GM21529 (cell line): ENCODE measurements at regions not wholly inside any gene's neighbourhood (a gene's known extent, or its start where the extent isn't known, plus 50 kb on each side); places are given as distances from the start of the nearest gene placed in this dataset.
"Not testable (repeated sequence)": the region's sequence is repeated elsewhere in the genome, so short reads cannot be mapped to it uniquely, and the experiment has no call there.

Experiments used
- ATAC-seq: cut with Tn5 transposase; IDR thresholded peaks from one replicate; pipeline ENCODE4 v1.9.1; 2021; ENCODE audit not compliant: unreplicated experiment

DNA sequence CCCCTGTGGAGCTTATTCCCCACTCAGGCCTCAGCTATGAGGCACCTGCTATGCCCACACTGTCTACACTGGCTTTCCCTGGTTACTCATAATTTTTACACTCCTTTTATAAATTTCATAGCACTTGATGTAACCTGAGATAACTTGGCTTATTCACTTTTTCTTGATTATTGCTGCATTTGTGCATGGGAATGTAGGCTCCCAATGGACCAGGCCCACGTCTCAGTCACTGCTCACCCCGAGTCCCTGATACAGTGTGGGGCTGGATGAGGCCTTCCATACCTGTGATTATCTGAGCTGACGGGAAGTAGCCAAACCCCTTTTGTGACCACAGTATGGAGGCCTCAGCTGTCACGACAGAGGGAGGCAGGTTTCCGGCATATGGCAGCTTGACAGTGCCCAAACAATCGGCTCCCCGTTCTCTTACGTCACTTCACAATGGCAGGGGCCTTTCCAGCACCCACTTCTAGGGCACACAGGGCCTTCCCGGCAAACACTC lies 645.3 kb downstream of the ACTR3B start:
- no peak for ATAC-seq

DNA sequence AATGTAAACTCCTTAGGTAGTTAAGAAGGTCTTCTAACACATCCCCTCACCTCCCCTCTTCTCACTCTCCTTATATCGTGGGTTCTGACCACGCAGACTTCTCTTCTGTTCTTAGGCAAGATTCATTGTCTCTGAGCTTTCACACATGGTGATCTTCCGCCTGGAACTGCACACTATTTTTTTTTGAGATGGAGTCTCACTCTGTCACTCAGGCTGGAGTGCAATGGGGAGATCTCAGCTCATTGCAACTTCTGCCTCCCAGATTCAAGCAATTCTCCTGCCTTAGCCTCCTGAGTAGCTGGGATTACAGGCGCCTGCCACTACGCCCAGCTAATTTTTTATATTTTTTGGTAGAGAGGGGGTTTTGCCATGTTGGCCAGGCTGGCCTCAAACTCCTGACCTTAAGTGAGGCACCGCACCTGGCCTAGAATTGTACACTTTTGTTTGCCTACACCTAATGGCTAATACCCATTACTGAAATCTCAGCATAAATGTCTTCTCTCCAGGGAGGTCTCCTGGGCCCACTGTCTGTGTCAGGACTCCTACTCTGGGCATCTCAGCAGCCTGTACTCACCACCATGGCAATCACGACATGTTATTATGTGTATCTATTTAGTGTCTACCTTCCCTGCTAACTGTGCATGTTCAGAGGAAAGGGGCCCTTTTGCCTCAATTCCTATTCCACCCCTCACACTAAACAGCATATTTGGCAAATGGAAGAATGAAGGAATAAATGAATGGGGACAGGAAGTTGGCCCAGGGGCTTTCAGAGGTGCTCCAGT lies 646.3 kb upstream of the DPP6 start:
- no peak for ATAC-seq

DNA sequence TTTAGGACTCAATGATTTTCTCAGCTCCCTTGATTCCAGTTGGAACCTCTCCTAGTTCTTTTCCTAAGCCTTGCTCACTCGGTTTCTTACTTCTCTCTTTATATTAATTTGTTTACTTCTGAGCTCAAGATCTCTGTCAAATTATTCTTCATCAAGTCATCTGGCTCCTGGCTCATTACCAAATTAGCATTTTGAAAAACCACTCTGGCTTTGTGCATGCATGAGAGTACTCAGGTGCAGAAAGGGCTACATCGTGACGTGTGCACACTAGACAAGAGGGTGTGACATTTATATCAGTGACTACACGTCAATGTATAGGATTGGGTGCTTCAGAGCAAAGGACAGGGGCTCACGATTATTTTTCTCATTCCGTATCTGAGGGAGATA lies 645.7 kb upstream of the DPP6 start:
- no peak for ATAC-seq

DNA sequence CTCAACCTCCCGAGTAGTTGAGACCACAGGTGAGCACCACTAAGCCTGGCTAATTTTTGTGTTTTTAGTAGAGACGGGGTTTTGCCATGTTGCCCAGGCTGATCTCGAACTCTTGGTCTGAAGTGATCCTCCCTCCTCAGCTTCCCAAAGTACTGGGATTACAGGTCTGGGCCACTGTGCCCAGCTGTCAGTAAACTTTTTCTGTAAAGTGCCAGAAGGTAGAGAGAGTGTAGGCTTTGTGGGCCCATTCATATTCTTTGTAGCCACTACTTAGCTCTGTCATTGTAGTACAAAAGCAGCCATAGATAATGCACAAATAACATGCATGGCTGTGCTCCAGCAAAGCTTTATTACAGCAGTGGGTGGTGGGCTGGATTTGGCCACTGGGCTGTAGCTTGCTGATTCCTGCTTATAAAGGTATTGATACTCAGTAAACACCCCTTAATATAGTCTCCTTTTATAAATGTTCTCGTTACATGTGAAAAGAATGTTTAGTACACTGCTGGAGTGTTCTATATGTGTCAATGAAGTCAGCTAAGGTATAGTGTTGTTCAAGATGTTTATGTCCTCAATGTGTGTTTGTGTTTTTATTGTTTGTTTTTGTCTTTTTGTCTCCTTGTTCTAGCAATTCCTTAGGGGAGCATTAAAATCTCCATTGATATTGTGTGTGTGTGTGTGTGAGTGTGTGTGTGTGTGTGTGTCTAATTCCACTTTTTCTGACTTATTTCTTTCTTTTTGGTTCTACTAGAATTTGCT lies 644.7 kb upstream of the DPP6 start:
- ATAC-seq = no peak

DNA sequence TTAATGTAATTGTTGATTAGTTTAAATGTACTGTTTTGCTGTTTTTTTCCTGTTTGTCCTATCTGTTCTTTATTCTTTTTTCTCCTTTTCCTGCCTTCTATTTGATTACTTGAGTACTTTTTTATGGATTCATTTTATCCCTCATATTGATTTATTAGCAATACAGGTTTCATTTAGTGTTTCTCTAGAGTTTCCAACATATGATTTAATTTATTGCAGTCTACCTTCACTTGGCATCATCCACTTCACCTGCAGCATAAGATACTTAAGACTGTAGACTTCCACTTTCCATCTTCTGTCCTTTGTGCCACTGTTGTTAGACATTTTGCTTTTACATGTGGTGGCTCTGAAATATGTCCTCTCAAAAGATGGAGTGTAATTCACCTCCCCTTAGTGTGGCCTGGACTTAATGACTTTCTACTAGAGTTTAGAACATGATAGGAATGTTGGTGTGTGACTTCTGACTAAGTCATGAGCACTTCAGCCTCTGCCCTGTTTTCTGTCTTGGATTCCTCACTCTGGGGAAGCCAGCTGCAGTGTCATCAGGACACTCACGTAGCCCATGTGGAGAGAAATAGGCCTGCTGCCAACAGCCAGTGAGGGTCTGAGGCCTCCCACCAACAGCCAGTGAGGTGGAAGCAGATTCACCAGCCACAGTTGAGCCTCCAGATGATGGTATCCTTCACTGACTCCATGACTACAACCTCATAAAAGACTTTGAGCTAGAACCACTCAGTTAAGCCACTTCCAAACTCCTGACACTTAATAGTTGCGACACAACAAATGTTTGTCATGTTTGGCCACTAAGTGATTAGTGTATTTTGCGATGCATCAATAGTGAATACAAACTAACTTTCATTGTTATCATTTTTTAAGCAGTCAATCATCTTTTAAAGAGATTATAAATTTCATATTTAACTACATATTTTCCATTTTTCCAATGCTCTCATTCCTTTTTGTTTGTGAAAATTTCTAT lies 643.5 kb upstream of the DPP6 start:
- no peak for ATAC-seq

DNA sequence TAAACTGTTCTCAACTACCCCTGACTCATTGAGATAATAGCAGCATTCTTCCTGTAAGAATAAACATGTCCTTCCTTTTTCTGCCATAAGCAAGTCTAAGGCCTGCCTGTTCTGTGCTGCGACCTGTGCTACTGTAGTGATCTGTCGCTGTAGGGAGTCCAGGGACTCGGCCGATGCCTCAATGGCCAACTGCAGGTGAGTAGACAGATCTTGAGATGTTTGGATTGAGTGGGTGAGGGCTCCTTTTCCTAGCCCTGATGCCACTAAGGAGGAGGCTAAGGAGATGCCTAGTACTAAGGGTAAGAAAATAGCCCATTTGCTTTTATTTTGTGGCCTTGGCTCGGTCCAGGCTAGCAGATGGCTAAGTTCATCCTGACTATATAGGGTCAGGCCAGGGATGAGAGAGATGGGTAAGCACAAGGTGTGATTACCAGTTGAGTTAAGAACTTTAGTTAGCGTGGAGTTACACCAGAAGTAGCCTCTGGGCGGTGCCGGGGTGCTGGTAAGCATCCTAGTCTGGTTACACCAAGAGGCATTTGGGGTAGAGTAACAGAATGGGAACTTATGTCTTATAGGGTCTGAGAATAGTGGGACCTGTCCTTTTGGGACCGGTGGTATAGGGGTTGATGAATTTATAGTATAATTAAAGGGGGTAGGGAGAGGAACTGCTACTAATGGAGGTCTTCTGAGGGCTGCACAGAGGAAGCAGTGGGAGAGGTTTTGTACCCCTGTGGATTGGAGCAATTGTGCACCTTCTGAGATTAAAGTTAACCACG lies 642.4 kb upstream of the DPP6 start:
- ATAC-seq = not testable (repeated sequence)

DNA sequence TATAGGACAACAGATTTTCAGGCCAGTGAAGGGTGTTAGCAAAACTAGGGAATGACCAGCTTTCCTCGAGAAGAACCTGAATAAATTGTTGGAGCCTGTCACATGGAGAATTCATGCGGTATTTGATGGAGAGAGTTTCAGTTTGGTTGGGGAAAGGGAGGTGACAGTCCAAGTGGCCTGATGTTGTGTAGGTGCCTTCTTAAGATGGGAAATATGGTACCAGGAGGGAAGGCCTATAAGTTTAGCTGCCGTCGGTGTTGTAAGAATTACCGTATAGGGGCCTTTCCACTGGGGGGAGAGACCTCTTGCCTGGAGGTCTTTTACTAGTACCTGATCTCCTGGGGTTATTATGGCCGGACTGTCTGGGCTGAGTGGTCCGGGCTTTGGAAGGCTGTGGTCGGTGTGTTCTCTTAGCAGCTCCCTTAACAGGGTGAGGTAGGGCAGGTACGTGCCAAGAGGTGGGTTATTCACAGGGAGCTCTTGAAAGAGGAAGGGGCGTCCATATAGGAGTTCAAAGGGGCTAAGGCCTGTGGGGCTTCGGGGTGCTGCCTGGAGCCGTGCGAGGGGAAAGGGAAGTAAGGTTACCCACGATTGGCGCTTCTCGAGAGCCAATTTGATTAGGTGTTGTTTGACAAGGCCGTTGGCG lies 641.1 kb upstream of the DPP6 start:
- not testable (repeated sequence) for ATAC-seq

DNA sequence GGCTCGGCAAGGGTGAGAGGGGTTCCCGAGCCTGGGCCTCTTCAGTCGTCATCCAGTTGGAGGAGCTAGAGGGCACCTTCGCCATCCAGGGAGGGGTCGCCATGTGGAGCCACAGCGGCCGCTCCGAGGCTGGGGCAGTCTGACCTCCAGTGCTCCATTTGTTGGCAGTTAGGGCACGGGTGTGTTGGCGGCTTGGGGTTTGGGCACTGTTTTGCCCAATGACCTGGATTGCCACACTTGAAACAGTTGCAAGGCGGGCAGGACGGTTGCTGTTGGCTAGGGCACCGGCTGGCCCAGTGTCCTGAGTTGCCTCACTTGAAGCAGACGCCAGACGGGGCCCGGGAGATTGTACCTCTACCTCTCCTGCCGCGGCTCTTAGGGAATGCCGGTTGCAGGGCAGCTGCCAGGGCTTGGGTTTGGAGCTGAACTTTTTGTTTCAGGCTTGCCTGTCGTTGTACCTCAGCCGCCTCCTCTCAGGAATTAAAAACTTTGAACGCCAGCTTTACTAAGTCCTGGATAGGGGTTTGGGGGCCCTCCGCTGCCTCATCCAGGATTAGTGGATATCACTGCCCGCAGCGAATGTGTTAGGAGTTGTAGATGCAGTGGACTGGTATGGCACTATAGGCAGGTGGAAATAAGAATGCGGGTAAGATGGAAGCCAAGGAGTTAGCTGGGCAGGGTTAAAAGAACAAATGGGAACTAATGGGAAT lies 639.9 kb upstream of the DPP6 start:
- not testable (repeated sequence) for ATAC-seq

DNA sequence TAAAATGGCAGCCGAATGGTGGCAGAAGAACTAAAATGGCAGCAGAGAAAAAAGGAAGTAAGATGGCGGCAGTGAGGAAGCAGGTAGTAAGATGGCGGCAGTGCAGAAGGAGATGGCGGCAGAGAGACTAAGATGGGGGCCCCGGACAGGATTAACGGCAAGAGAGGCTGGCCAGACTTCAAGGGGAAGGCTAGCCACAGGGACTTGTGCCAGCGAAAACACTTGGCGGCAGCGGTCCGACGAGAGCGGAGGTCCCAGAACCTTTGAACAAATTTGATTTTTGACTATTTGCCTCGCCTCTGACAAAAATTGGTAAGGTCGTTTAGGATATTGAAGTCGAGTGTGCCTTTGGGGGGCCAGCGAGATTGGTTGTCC lies 639.4 kb upstream of the DPP6 start:
- ATAC-seq = not testable (repeated sequence)

DNA sequence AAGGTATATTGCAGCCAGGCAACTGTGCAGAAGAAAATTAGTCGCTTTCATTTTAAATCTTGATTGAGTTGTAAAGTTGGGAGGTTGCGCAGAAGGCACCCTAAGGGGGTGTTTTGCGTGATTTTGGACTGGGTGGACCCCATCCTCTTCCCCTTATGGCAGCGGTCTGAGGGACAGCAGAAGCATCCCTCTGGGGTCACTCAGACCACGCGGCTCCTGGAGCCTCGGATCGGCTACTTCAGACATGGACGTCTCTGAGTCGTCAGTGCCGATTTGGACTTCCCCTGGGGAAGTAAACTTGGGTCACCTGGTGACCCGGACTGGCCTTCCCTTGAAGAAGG lies 639.0 kb upstream of the DPP6 start:
- no peak for ATAC-seq

DNA sequence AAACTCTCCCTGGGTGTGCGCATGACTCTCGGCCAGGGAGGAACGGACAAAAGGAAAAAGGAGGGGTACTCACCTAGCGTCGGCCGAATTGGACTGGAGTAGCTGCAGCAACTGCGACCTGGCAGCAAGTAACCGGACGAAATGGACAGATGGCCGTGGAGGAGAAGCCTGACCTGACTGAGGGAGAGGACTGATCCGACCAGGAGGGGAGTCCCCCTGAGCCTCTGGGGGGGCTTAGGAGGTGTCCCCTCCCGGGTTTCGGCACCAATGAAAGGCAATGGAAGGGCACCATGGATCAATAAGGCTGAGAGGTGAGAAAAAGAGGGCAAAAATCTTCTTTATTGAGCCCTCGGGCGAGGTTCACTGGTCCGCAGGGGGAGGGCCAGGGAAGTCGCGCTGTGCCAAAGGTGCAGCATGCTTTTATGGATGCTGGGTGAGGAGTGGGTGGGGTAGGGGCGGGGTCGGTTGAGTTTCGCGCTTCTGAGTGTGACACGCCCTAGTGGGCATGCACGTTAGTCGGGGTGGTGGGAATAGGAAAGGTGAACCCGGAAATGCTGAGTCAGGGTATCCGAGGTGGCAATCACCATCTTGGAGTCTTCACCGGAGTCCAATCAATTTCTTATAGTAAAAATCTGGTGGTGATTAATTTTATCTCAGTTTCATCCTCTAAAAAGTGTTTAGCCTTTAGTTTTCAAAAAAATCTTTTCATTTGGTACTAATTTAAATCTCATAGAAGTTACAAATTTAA lies 638.5 kb upstream of the DPP6 start:
- no peak for ATAC-seq

DNA sequence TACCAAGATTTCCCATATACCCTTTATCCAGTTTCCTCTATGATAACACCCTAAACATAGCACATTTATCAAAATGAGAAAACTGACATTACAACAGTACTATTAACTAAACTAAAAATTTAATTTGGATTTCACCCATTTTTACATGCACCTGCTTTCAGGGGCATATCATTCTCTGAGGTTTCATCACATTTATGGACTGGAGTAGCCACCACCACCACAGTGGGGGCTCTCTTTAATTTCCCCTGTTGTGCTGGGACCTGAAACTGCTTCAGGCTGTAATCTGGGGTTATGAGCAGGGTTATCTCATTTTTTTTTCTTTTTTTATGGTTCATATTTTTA lies 637.9 kb upstream of the DPP6 start:
- ATAC-seq = no peak

DNA sequence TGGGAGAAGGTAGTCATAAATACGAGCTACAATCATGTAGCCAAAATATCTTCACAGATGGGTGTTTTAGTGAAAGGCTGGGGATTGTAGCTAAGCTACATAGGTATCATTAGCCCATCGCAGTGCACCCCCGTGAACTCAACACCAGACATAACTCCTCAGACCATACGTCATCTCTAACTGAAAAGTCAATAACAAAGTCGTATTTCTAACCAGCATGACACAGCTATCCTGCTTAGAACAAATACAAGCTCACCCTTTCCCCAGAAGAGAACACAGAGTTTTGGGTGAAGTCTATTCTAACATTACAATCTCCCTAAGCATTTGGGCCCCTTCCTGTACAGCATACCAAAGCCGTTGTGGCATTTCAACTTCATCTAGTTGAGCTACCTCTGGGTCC lies 636.6 kb upstream of the DPP6 start:
- ATAC-seq = no peak

DNA sequence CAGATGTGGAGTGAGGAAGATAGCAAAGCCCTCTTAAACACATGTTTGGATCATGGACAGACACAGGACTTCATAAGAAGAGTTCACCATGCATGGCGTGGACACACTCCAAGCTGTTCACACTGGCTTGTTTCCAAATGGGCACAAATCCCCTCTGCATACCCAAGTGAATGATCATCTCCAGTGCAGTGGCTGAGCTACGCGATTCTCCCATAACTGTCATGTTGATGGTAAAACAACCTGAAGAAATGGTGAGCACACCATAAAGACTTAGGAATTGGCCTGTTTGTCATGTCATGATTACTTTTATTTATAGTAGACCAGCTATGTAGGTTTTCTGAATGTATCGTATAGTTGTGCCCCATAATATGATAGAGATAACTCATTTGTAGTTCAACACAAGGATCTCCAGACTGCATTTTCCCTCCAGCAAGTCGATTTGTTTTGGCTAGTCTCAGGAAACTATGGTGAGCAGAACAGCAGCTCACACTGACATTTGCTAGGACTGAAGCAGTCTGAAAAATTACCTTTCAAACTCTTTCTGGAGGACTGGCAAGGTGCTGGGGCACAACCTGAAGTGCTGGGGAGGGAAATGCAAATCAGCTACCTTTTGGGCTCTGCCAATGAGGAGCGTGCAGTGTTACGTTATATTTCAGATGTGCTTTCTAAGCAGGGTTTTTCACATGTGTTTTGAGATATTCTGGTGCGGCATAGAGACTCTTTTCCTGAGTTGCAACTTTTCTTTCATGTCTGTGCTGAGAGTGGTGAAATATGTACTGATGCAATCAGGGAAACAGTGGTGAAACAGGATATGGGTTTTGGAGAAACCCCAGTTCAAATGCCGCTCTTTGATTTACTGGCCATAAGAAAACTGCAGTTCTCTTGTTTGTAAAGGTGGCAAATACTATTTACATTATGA lies 629.6 kb upstream of the DPP6 start:
- ATAC-seq = no peak

DNA sequence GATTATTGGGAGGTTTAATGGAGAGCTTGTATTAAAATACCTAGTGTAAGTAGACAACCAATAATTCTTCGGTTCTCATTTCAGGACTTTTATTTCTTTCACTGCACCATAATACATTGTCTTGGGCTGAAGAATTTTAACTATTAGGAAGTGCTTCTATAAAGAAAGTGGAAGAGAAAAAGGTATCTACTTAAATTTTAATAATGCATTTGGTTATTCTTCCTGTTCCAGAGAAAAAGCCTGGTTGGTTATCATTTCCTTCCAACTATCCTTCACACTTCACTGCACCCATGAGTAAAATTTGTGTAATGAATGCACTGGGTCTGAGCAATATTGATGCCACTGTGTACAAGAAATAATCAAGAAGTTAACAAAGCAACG lies 629.0 kb upstream of the DPP6 start:
- no peak for ATAC-seq

DNA sequence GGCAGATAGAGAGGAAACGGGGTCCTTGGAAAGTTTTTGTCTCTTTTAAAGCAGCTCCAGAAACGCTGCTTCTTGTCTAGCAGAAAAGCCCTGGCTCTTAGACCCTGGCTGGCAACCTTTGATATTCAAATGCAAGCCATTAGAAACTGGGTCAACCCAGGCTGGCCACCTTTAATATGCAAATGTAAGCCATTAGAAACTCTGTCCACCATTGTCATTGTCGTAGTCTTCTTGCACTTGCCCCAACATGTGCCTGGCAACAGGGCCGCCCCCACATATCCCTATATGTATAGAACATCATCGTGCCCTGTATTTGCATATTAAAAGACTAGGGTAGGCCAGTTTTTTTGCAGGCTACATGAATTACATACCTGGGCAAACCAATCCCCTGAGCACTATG lies 621.3 kb upstream of the DPP6 start:
- ATAC-seq = no peak

DNA sequence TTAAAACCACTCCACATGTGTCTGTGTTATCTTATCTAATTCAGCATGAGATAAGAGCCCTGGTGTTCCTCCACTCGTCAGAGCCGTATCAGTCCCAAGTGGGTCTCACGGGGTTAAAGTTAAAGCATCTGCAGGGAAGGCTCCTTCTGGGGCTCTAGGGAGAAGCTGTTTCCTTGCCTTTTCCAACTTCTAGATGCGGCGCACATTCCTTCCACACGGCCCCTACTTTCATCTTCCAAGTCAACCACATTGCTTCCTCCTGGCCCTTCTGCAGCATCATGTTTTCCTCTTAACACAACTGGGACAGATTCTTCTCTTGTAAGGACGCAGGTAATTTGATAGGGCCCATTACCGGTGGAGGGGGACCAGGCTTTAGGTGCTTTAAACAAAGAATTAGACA lies 620.1 kb upstream of the DPP6 start:
- no peak for ATAC-seq

DNA sequence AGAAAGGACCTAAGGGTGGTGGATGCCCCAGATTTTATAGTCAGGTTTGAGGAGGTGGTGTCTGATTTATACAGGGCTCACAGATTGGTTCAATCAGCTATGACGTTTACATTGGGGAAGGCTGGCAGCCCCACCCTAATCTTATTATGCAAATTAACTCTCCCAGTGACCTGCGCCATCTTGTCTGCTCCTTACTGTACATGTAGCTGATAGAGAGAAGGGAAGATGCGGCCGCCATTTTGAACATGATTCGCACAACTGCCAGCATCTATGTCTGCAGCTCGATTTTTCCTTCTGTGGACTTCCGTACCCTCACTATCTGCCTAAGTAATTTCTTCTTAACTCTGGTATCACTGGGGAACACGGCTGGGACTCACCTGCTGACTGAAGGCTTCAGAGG lies 619.0 kb upstream of the DPP6 start:
- ATAC-seq = no peak
